ENCODE measurements at regions not wholly inside any gene's neighbourhood (a gene's known extent, or its start where the extent isn't known, plus 50 kb on each side); places are given as distances from the start of the nearest gene placed in this dataset.

GRCh38 chr11:80083531-80083951, 642.7 kb upstream of the TENM4 start:
- DNase-seq (ENCODE audit: insufficient read length, low spot score) (no peak), FAIRE-seq (no peak)
- no peak for TF ChIP-seq CTCF (IDR thresholded peaks at IDR 0.05; ENCODE audit: insufficient read depth, missing control alignments)

- FAIRE-seq (no peak), DNase-seq (ENCODE audit: insufficient read length, low spot score) (no peak)
- no peak for TF ChIP-seq CTCF (IDR thresholded peaks at IDR 0.05; ENCODE audit: insufficient read depth, missing control alignments)
Observed at GRCh38 chr11:80082406-80082805, 641.6 kb upstream of the TENM4 start.

GRCh38 chr11:80077113-80077512, 636.3 kb upstream of the TENM4 start:
- FAIRE-seq, result no peak
- no peak for DNase-seq (ENCODE audit: insufficient read length, low spot score)
- TF ChIP-seq CTCF (IDR thresholded peaks at IDR 0.05; ENCODE audit: insufficient read depth, missing control alignments), result no peak

GRCh38 chr11:80074837-80075236, 634.0 kb upstream of the TENM4 start:
- DNase-seq (ENCODE audit: insufficient read length, low spot score), result no peak
- no peak for TF ChIP-seq CTCF (IDR thresholded peaks at IDR 0.05; ENCODE audit: insufficient read depth, missing control alignments)
- FAIRE-seq, result no peak

- TF ChIP-seq CTCF (IDR thresholded peaks at IDR 0.05; ENCODE audit: insufficient read depth, missing control alignments), result no peak
- FAIRE-seq, result no peak
- no peak for DNase-seq (ENCODE audit: insufficient read length, low spot score)
Observed at GRCh38 chr11:80066291-80066690, 625.5 kb upstream of the TENM4 start.

GRCh38 chr11:80065086-80065485, 624.3 kb upstream of the TENM4 start:
- DNase-seq (ENCODE audit: insufficient read length, low spot score) (no peak), FAIRE-seq (no peak)
- no peak for TF ChIP-seq CTCF (IDR thresholded peaks at IDR 0.05; ENCODE audit: insufficient read depth, missing control alignments)

GRCh38 chr11:80061056-80061455, 620.2 kb upstream of the TENM4 start:
- FAIRE-seq (no peak), DNase-seq (ENCODE audit: insufficient read length, low spot score) (no peak)
- no peak for TF ChIP-seq CTCF (IDR thresholded peaks at IDR 0.05; ENCODE audit: insufficient read depth, missing control alignments)
